ENCODE measurements at regions not wholly inside any gene's neighbourhood (a gene's known extent, or its start where the extent isn't known, plus 50 kb on each side); places are given as distances from the start of the nearest gene placed in this dataset.

DNA sequence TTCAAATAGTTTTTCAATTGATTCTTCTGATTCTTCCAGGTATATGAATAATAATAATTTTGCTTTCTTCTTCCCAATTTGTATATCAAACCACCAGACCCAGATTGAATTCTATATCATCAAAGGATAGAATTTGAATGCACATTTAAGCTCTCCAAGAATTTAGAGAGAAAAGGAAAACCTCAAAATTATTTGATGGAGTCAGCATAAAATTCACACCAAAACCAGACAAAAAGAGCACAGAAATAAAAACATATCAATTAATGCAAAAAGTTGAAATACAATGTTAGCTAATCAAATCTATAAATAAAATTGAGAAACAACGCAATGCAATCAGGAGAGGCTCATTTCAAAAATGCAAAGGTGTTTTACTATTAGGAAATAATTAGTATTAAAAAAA is 248.0 kb upstream of the HS6ST1 start:
- TF ChIP-seq CTCF (IDR thresholded peaks at IDR 0.05) (no peak), POLR2A (IDR thresholded peaks at IDR 0.05) (no peak)

Measured in Peyer's patch (tissue), 4 donors.